HepG2 (cell line): ENCODE measurements at regions not wholly inside any gene's neighbourhood (a gene's known extent, or its start where the extent isn't known, plus 50 kb on each side); places are given as distances from the start of the nearest gene placed in this dataset.
A peak's percentile ranks its signal among the peaks of the same experiment; 100 is the strongest.

Source experiments
- ATAC-seq: fragments of 200-7000 bp; cut with Tn5 transposase; 3 replicates; pipeline ENCODE4 v1.9.1; 2020; ENCODE audit warnings: mild to moderate bottlenecking, moderate library complexity
- BruUV-seq: library from RNA; stranded (reverse); fragments of 400-500 nt; replicated peaks from 2 replicates; lab custom pipeline; 2021; lab: Mats Ljungman, UMichigan
- CTCF ChIA-PET: fragments of 300-600 bp; formaldehyde crosslinking; extraction: SDS; loops from one replicate; lab custom pipeline; 2021; ENCODE audit warnings: low total read pairs, inconsistent platforms, low intra/inter-chr PET ratio; lab: Yijun Ruan, JAX
- POLR2A ChIA-PET: fragments of 350-600 bp; sonication (Branson Sonifier 250); formaldehyde crosslinking; loops from one replicate; lab custom pipeline; 2020; ENCODE audit warnings: antibody characterized with exemption, inconsistent platforms; lab: Yijun Ruan, JAX
- DNase-seq: peaks from one replicate; pipeline ENCODE4 v3.0.0-alpha.2; 2015; ENCODE audit warnings: low spot score
- FAIRE-seq: peaks from 3 replicates; lab custom pipeline; 2011; peaks lifted over from hg19 to GRCh38; lab: Jason Lieb, UNC
- H2AFZ ChIP-seq: one replicate; pipeline ENCODE4 v1.6.1; 2011; ENCODE audit warnings: low read length, inconsistent platforms
- H3K27ac ChIP-seq: fragments of 300-600 bp; 3 replicates; pipeline ENCODE4 v1.8.0; 2011; ENCODE audit warnings: mixed run types, mild to moderate bottlenecking, mixed read lengths, low read length, inconsistent platforms; ENCODE audit not compliant: insufficient read depth; ENCODE audit errors: extremely low read length
- H3K27me3 ChIP-seq, 2 experiments: fragments of 200-600 bp in 1 of 2; 2 replicates in 1 of 2; 3 replicates in 1 of 2; pipeline versions ENCODE4 v1.6.0 to v1.8.0; 2011; ENCODE audit warnings: low read length in 2 of 2, mild to moderate bottlenecking in 2 of 2, moderate library complexity in 2 of 2, inconsistent platforms in 1 of 2; ENCODE audit not compliant: insufficient read depth in 2 of 2, control insufficient read depth in 1 of 2
- H3K36me3 ChIP-seq, 2 experiments: fragments of 200-600 bp in 1 of 2; replicated peaks in 1 of 2; 2 replicates in 1 of 2; 3 replicates in 1 of 2; pipeline versions ENCODE4 v1.5.1 to v1.8.0; 2011; ENCODE audit warnings: low read length in 2 of 2, inconsistent platforms in 1 of 2; ENCODE audit not compliant: insufficient read depth in 2 of 2, control insufficient read depth in 1 of 2
- H3K4me1 ChIP-seq: 2 replicates; pipeline ENCODE4 v1.5.1; 2012; ENCODE audit warnings: low read length, inconsistent platforms; ENCODE audit not compliant: insufficient read depth
- H3K4me2 ChIP-seq: 2 replicates; pipeline ENCODE4 v1.6.0; 2011; ENCODE audit warnings: low read depth, low read length, inconsistent platforms
- H3K4me3 ChIP-seq, 3 experiments: fragments of 200-600 bp in 1 of 3; sonication (generic), shearing (Covaris generic) in 1 of 3; replicated peaks in 1 of 3; 2 replicates each; pipeline ENCODE4 v1.5.1; 2011 to 2016; ENCODE audit warnings: low read length in 3 of 3, inconsistent platforms in 2 of 3, low read depth in 2 of 3, mild to moderate bottlenecking in 2 of 3, control low read depth in 1 of 3, mixed read lengths in 1 of 3; ENCODE audit not compliant: insufficient read depth in 1 of 3
- H3K79me2 ChIP-seq: one replicate; pipeline ENCODE4 v1.6.1; 2011; ENCODE audit warnings: low read length, inconsistent platforms; ENCODE audit not compliant: insufficient read depth
- H3K9ac ChIP-seq: 2 replicates; pipeline ENCODE4 v1.6.0; 2011; ENCODE audit warnings: mild to moderate bottlenecking, low read depth, low read length, inconsistent platforms; ENCODE audit not compliant: insufficient read depth
- H3K9me3 ChIP-seq: 2 replicates; pipeline ENCODE4 v1.5.1; 2012; ENCODE audit warnings: mild to moderate bottlenecking, low read length
- H4K20me1 ChIP-seq: 2 replicates; pipeline ENCODE4 v1.6.0; 2011; ENCODE audit warnings: inconsistent platforms, mild to moderate bottlenecking, low read length, moderate library complexity; ENCODE audit not compliant: insufficient read depth
- ZNF121 ChIP-seq: sonication (generic); formaldehyde crosslinking; IDR thresholded peaks from 2 replicates; pipeline ENCODE4 v1.5.0; 2020; ENCODE audit warnings: mild to moderate bottlenecking, missing genetic modification reagents
- WGBS: methylation state at CpG from one replicate; pipeline ENCODE4 v1.1.6; 2017; ENCODE audit warnings: low lambda C conversion rate; 5-methylcytosine and 5-hydroxymethylcytosine counted together
- in situ Hi-C: cut with HindIII; loops from 2 replicates; pipeline ENCODE4 v1.10.0; 2017; ENCODE audit warnings: low pct_unique_long_range_greater_than_20kb; ENCODE audit not compliant: extremely low pct_ligation_motif_present
- intact Hi-C: fragments of 100-400 bp; cut with micrococcal nuclease; formaldehyde crosslinking; loops from one replicate; pipeline ENCODE4 v1.10.0; 2022; ENCODE audit not compliant: unreplicated experiment
- TF ChIP-seq, protein P1 (sequence below): sonication (generic); formaldehyde crosslinking; IDR thresholded peaks from 2 replicates; pipeline ENCODE4 v1.4.0; 2020; ENCODE audit warnings: missing genetic modification reagents; ENCODE audit errors: not compliant biosample characterization

DNA sequence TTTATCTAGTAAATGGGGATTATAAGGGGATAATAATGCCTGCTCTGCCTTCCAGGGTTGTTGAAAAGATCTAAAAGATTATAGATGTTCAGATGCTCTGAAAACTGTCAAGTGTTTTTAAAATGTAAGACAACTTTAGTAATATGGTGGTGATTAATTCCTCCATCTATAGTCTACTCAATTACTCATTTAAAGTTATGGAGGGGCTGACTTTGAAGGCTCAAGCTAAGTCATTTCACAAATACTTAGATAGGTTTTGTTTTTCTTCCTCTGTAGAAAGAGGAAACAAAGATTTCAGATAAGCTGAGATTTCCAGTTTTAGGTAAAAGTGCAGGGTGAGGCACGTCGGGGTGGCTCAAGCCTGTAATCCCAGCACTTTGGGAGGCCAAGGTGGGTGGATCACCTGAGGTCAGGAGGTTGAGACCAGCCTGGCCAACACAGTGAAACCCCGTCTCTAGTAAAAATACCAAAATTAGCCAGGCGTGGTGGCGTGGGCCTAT, 50.5 kb upstream of the PIM1 start:
- Histone ChIP-seq H3K4me2 (no peak overlapping the region), H3K4me1 (peaks cover 67% of the 10 kb centered on the region), H3K36me3 (no peaks in the 10 kb centered on the region), H3K9me3 (no peaks in the 10 kb centered on the region), H3K9ac (no peak overlapping the region), H3K27me3 (no peaks in the 10 kb centered on the region), H3K27ac (no peak overlapping the region), H3K4me3 (no peak overlapping the region), H3K79me2 (no peaks in the 10 kb centered on the region), H2AFZ (no peak overlapping the region), H4K20me1 (no peaks in the 10 kb centered on the region)
- intact Hi-C loops (no loop called here), in situ Hi-C loops (no loop called here)
- no TSS peak for BruUV-seq
- ChIA-PET CTCF (no interaction called here), POLR2A (interaction anchor here (0.6 to 8.1 kb wide), 3 partner anchors 8 to 15 kb away, joined by 3 to 88 read pairs (median 3); no protein-coding TSS in a partner anchor)
- WGBS: 85% methylated on average over 5 of the region's 5 CpGs
- FAIRE-seq: no peak
- no peak for DNase-seq
- TF ChIP-seq, protein P1, sequence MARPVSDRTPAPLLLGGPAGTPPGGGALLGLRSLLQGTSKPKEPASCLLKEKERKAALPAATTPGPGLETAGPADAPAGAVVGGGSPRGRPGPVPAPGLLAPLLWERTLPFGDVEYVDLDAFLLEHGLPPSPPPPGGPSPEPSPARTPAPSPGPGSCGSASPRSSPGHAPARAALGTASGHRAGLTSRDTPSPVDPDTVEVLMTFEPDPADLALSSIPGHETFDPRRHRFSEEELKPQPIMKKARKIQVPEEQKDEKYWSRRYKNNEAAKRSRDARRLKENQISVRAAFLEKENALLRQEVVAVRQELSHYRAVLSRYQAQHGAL (CRISPR knock-in tag): no peak
- TF ChIP-seq ZNF121 (CRISPR knock-in tag): peak; percentile 74
- no peak for ATAC-seq
